ENCODE measurements at regions not wholly inside any gene's neighbourhood (a gene's known extent, or its start where the extent isn't known, plus 50 kb on each side); places are given as distances from the start of the nearest gene placed in this dataset.
"Not testable (repeated sequence)": the region's sequence is repeated elsewhere in the genome, so short reads cannot be mapped to it uniquely, and the experiment has no call there.

- no peak for DNase-seq (ENCODE audit: low read depth)
These were observed 603.0 kb downstream of the FBXO15 start for GRCh38 chr18:73544617-73545016.

- DNase-seq (ENCODE audit: low read depth) = no peak
These were observed 603.6 kb downstream of the FBXO15 start for GRCh38 chr18:73544032-73544431.

GRCh38 chr18:73535990-73536389 lies 611.6 kb downstream of the FBXO15 start:
- DNase-seq (ENCODE audit: low read depth) = no peak

- DNase-seq (ENCODE audit: low read depth) = no peak
These were observed 612.4 kb downstream of the FBXO15 start for GRCh38 chr18:73535189-73535588.

- DNase-seq (ENCODE audit: low read depth) = no peak
These were observed 616.0 kb downstream of the FBXO15 start for GRCh38 chr18:73531601-73532000.

- no peak for DNase-seq (ENCODE audit: low read depth)
These were observed 619.6 kb downstream of the FBXO15 start for GRCh38 chr18:73528066-73528465.

GRCh38 chr18:73520229-73520628 lies 627.4 kb downstream of the FBXO15 start:
- DNase-seq (ENCODE audit: low read depth) = no peak

GRCh38 chr18:73516056-73516455 lies 631.6 kb downstream of the FBXO15 start:
- not testable (repeated sequence) for DNase-seq (ENCODE audit: low read depth)

GRCh38 chr18:73514449-73514848 lies 633.2 kb downstream of the FBXO15 start:
- DNase-seq (ENCODE audit: low read depth) = no peak

GRCh38 chr18:73511771-73512503 lies 635.7 kb downstream of the FBXO15 start:
- DNase-seq (ENCODE audit: low read depth) = no peak

- peak; percentile 59 for DNase-seq (ENCODE audit: low read depth)
These were observed 638.2 kb downstream of the FBXO15 start for GRCh38 chr18:73509460-73509859.

- DNase-seq (ENCODE audit: low read depth) = no peak
These were observed 635.5 kb upstream of the NETO1 start for GRCh38 chr18:73503326-73503725.

GRCh38 chr18:73487966-73488365 lies 620.2 kb upstream of the NETO1 start:
- peak; percentile 48 for DNase-seq (ENCODE audit: low read depth)

GRCh38 chr18:73485166-73485565 lies 617.4 kb upstream of the NETO1 start:
- peak; percentile 3 for DNase-seq (ENCODE audit: low read depth)

GRCh38 chr18:73482901-73483300 lies 615.1 kb upstream of the NETO1 start:
- no peak for DNase-seq (ENCODE audit: low read depth)

GRCh38 chr18:73479477-73479876 lies 611.7 kb upstream of the NETO1 start:
- DNase-seq (ENCODE audit: low read depth) = peak; percentile 35

GRCh38 chr18:73478191-73478590 lies 610.4 kb upstream of the NETO1 start:
- no peak for DNase-seq (ENCODE audit: low read depth)

- DNase-seq (ENCODE audit: low read depth) = no peak
These were observed 608.2 kb upstream of the NETO1 start for GRCh38 chr18:73476031-73476430.

- DNase-seq (ENCODE audit: low read depth) = peak; percentile 83
These were observed 594.3 kb upstream of the NETO1 start for GRCh38 chr18:73462092-73462491.

GRCh38 chr18:73461780-73462059 lies 593.9 kb upstream of the NETO1 start:
- no peak for DNase-seq (ENCODE audit: low read depth)

GRCh38 chr18:73461038-73461779 lies 593.4 kb upstream of the NETO1 start:
- DNase-seq (ENCODE audit: low read depth) = no peak

- peak; percentile 34 for DNase-seq (ENCODE audit: low read depth)
These were observed 590.6 kb upstream of the NETO1 start for GRCh38 chr18:73458186-73458964.

GRCh38 chr18:73456643-73457042 lies 588.9 kb upstream of the NETO1 start:
- no peak for DNase-seq (ENCODE audit: low read depth)

All from fibroblast of gingiva (primary cell).